ENCODE measurements at regions not wholly inside any gene's neighbourhood (a gene's known extent, or its start where the extent isn't known, plus 50 kb on each side); places are given as distances from the start of the nearest gene placed in this dataset.

GRCh38 chr2:79259959-79260358 is 100.4 kb upstream of the REG3A start:
- H3K9me3 ChIP-seq, result no peaks in the 10 kb centered on the region
- H3K4me1 ChIP-seq, result no peaks in the 10 kb centered on the region
- no peak for DNase-seq (ENCODE audit: low spot score)
- H3K4me3 ChIP-seq, result no peak overlapping the region
- no peaks in the 10 kb centered on the region for H3K27me3 ChIP-seq
- no peaks in the 10 kb centered on the region for H3K36me3 ChIP-seq
- no peak for TF ChIP-seq CTCF (IDR thresholded peaks at IDR 0.05)
- H3K27ac ChIP-seq, result no peak overlapping the region

- H3K27me3 ChIP-seq, result no peaks in the 10 kb centered on the region
- no peak overlapping the region for H3K4me3 ChIP-seq
- TF ChIP-seq CTCF (IDR thresholded peaks at IDR 0.05), result no peak
- no peak for DNase-seq (ENCODE audit: low spot score)
- H3K36me3 ChIP-seq, result no peaks in the 10 kb centered on the region
- no peaks in the 10 kb centered on the region for H3K9me3 ChIP-seq
- no peaks in the 10 kb centered on the region for H3K4me1 ChIP-seq
- H3K27ac ChIP-seq, result no peak overlapping the region
Observed at GRCh38 chr2:79259296-79259695, 99.7 kb upstream of the REG3A start.

- Histone ChIP-seq H3K36me3 (no peaks in the 10 kb centered on the region), H3K9me3 (no peaks in the 10 kb centered on the region), H3K27me3 (no peaks in the 10 kb centered on the region), H3K4me1 (no peaks in the 10 kb centered on the region), H3K4me3 (no peak overlapping the region), H3K27ac (no peak overlapping the region)
- DNase-seq (ENCODE audit: low spot score), result no peak
- TF ChIP-seq CTCF (IDR thresholded peaks at IDR 0.05), result no peak
Observed at GRCh38 chr2:79253243-79253774, 93.8 kb upstream of the REG3A start.

- Histone ChIP-seq H3K27ac (no peak overlapping the region), H3K4me1 (no peaks in the 10 kb centered on the region), H3K36me3 (no peaks in the 10 kb centered on the region), H3K9me3 (no peaks in the 10 kb centered on the region), H3K4me3 (no peak overlapping the region), H3K27me3 (no peaks in the 10 kb centered on the region)
- DNase-seq (ENCODE audit: low spot score), result no peak
- no peak for TF ChIP-seq CTCF (IDR thresholded peaks at IDR 0.05)
Observed at GRCh38 chr2:79250656-79251055, 91.1 kb upstream of the REG3A start.

GRCh38 chr2:79248776-79249175 is 89.2 kb upstream of the REG3A start:
- H3K36me3 ChIP-seq, result no peaks in the 10 kb centered on the region
- no peak for TF ChIP-seq CTCF (IDR thresholded peaks at IDR 0.05)
- H3K27ac ChIP-seq, result no peak overlapping the region
- H3K4me1 ChIP-seq, result no peaks in the 10 kb centered on the region
- no peak overlapping the region for H3K4me3 ChIP-seq
- no peak for DNase-seq (ENCODE audit: low spot score)
- no peaks in the 10 kb centered on the region for H3K27me3 ChIP-seq
- H3K9me3 ChIP-seq, result no peaks in the 10 kb centered on the region

DNA sequence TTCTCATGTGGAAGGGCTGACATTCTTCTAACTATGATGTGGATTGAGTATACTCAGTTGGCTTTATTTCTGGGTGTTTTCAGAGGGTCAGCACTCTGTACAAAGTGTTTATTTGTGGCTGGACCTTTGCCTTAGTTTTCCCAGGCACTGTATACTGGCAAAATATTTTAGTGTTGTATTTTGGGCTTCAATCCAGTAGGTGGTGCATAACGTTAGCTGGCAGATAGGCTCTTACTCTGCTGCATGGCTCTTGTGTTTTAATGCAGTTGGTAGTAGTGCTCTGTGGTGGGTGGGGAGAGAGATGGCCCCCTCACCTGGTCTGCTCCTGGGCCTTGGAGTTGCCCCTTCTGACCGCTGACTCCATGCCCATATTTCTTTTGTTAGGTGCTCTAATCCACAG is 75.6 kb upstream of the REG3A start:
- no peak for TF ChIP-seq CTCF (IDR thresholded peaks at IDR 0.05)
- Histone ChIP-seq H3K4me3 (no peak overlapping the region), H3K4me1 (no peaks in the 10 kb centered on the region), H3K27ac (no peak overlapping the region), H3K9me3 (no peaks in the 10 kb centered on the region), H3K27me3 (no peaks in the 10 kb centered on the region), H3K36me3 (no peaks in the 10 kb centered on the region)
- no peak for DNase-seq (ENCODE audit: low spot score)

All from right atrium auricular region (tissue), 2 donors.